ENCODE measurements at regions not wholly inside any gene's neighbourhood (a gene's known extent, or its start where the extent isn't known, plus 50 kb on each side); places are given as distances from the start of the nearest gene placed in this dataset.

DNA sequence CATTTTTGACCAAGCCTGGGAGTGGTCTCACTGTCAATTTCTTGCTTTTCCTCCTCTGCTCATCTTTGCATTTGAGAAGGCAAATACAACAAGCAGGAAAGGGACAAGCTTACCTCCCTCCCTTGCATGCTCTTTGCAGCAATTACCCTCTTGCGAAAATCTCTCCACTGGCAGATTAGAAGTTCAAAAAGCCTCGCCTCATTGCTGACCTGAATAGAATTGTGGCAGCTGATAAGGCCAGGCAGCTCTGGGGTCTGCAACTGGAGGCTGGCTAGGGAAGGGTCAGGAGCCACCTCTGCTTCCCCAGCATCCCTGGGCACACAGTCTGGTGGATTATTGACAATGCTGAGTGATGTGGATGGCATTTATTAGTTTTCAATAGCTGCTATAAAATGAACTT lies 362.3 kb upstream of the KIF2A start:
- DNase-seq (ENCODE audit: low read depth in 1 of 2, low spot score in 2 of 2) (no peak), FAIRE-seq (no peak)
- CTCF ChIA-PET (ENCODE audit: partially characterized antibody), result interaction anchor here (0.6 kb wide), 1 partner anchor 200 kb away, joined by 3 read pairs; no protein-coding TSS in a partner anchor
- no peaks in the 10 kb centered on the region for H3K27me3 ChIP-seq (replicated peaks in 1 of 4; ENCODE audit: control insufficient read depth in 3 of 4, extremely low read depth in 1 of 4, insufficient read depth in 3 of 4, low read length in 3 of 4)
- no peaks in the 10 kb centered on the region for H3K79me2 ChIP-seq (ENCODE audit: control insufficient read depth in 1 of 2, insufficient read depth in 2 of 2, low read length in 2 of 2)
- POLR2A ChIA-PET (ENCODE audit: partially characterized antibody), result no interaction called here
- no peak overlapping the region for H2BK5ac ChIP-seq (ENCODE audit: low read depth, low read length)
- no peak overlapping the region for H3K9ac ChIP-seq (replicated peaks in 1 of 4; ENCODE audit: extremely low read depth in 1 of 4, low read depth in 3 of 4, low read length in 3 of 4)
- H3K4ac ChIP-seq (replicated peaks; ENCODE audit: insufficient read length, low read depth, low read length), result no peak overlapping the region
- H3K27ac ChIP-seq (ENCODE audit: low read depth, low read length), result no peak overlapping the region
- H2BK120ac ChIP-seq (replicated peaks; ENCODE audit: low read depth, low read length), result no peak overlapping the region
- H4K91ac ChIP-seq (replicated peaks; ENCODE audit: insufficient read length, low read length), result no peak overlapping the region
- H2BK12ac ChIP-seq (ENCODE audit: low read depth, low read length), result no peak overlapping the region
- H3K79me1 ChIP-seq (ENCODE audit: low read depth, low read length), result no peaks in the 10 kb centered on the region
- no peaks in the 10 kb centered on the region for H3K9me3 ChIP-seq (ENCODE audit: insufficient read depth in 2 of 2, low read depth in 1 of 2, low read length in 1 of 2)
- no peak overlapping the region for H2BK20ac ChIP-seq (ENCODE audit: low read length)
- H3K4me1 ChIP-seq (replicated peaks in 1 of 4; ENCODE audit: control insufficient read depth in 3 of 4, insufficient read depth in 4 of 4, low read length in 3 of 4), result no peaks in the 10 kb centered on the region; a peak in 1 of 7 replicates
- no peak overlapping the region for H4K5ac ChIP-seq (ENCODE audit: insufficient read length, low read depth, low read length)
- no peak overlapping the region for H2AK5ac ChIP-seq (ENCODE audit: low read depth, low read length)
- H2BK15ac ChIP-seq (ENCODE audit: low read length), result no peak overlapping the region
- no peaks in the 10 kb centered on the region; the same call in 1 of the 2 replicates for H3K23me2 ChIP-seq (ENCODE audit: low read depth, low read length)
- no peaks in the 10 kb centered on the region for H4K20me1 ChIP-seq (replicated peaks in 1 of 2; ENCODE audit: control insufficient read depth in 1 of 2, insufficient read depth in 2 of 2, low read length in 2 of 2)
- 76% methylated on average over 2 of the region's 2 CpGs; no CpG with 5 or more reads in 1 of the 2 experiments for WGBS, 2 experiments (ENCODE audit: extremely low coverage in 1 of 2, insufficient coverage in 1 of 2, insufficient read length in 1 of 2, insufficient replicate concordance in 2 of 2, low coverage in 1 of 2, low lambda C conversion rate in 2 of 2, missing lambda C conversion rate in 1 of 2)
- H3K56ac ChIP-seq (replicated peaks; ENCODE audit: insufficient read length, low read depth, low read length), result no peak overlapping the region
- TF ChIP-seq HDAC6 (IDR thresholded peaks at IDR 0.05; ENCODE audit: low read depth, low read length), result no peak
- H2AFZ ChIP-seq (ENCODE audit: low read length), result no peak overlapping the region
- no peak overlapping the region for H3K14ac ChIP-seq (ENCODE audit: insufficient read length)
- no peak overlapping the region for H3K23ac ChIP-seq (ENCODE audit: insufficient read length)
- no peaks in the 10 kb centered on the region for H3K36me3 ChIP-seq (ENCODE audit: control insufficient read depth in 2 of 4, insufficient read depth in 4 of 4, low read length in 3 of 4)
- H3K18ac ChIP-seq (ENCODE audit: extremely low read depth, low read length), result no peak overlapping the region
- no peak overlapping the region for H3K4me3 ChIP-seq (ENCODE audit: extremely low read depth in 1 of 4, insufficient read depth in 2 of 4, low read depth in 3 of 4, low read length in 4 of 4)
- H3K4me2 ChIP-seq (ENCODE audit: insufficient read depth in 1 of 2, low read depth in 2 of 2, low read length in 2 of 2), result no peak overlapping the region
- no peak overlapping the region for H4K8ac ChIP-seq (ENCODE audit: extremely low read depth, insufficient read depth, low read length)
